ENCODE measurements at regions not wholly inside any gene's neighbourhood (a gene's known extent, or its start where the extent isn't known, plus 50 kb on each side); places are given as distances from the start of the nearest gene placed in this dataset.
"Not testable (repeated sequence)": the region's sequence is repeated elsewhere in the genome, so short reads cannot be mapped to it uniquely, and the experiment has no call there.

DNA sequence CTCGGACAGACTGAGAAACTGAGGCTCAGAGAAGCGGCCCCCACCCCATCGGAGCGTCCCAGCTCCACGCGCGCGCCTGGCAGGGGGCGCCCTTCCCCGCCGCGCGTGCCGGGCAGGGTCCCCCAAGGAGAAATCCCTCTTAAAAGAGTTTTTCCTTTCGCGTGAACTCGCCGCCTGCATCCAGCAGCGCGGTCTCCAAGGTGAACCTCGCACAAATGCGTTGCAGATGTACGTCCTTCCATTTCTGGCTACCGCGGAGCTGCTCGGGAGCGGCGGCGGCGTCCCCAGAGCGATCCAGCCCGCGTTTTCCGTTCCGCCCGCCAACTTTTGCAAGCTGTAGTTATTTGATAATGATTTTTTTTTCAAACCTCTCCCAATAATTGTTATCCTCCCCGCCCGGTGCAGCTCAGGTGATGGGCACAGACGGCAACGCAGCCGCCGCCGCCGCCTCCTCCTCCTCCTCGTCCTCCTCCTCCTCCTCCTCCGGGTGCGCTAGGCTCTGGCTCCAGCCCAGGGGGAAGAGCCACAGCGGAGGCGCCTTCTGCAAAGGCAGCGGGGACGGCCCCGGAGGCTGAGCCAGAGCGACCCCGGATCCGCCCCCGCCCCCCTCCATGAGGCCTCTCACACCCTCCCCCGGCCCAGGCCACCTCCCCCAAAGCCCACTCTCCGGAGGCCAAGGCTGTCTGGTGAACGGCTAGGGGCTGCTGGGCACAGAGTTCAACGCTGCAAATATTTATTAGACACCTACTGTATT is 74.0 kb upstream of the CUX1 start:
- DNase-seq (ENCODE audit: low spot score): peak; percentile 87

DNA sequence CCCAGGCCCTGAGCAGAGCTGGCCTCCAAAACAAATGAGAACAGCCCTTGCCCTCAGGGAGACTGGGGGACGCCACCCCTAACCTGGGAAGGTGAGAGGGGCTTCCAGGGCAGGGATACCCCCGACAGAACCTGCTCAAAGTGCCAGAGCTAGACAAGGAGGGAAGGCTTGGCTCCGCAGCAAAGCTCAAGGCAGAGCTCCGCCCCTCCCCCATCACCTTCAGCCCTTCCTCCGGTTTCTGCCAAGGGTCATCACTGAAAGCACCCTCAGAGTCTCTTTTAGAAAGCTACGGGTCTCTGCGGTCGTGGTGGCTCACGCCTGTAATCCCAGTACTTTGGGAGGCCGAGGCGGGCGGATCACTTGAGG is 73.4 kb upstream of the CUX1 start:
- peak; percentile 64 for DNase-seq (ENCODE audit: low spot score)

DNA sequence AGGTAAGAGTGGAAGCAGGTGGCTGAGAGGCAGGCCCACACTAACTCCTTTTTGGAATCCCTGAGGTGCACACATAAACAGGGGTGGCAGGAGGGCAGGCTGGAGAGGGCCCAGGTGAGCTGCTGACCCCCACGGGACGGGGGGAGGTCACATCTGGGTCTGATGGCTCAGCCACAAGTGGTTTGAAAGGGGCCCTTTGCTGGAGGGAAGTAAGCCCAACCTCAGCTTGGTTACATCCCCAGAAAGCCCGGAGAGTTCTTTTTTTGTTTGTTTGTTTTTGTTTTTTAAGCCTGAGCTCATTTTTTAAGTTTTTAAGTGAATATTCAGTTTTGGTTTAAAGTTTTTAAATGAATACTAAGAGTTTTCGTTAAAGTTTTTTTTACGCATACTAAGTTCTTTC is 72.8 kb upstream of the CUX1 start:
- DNase-seq (ENCODE audit: low spot score): peak; percentile 64

DNA sequence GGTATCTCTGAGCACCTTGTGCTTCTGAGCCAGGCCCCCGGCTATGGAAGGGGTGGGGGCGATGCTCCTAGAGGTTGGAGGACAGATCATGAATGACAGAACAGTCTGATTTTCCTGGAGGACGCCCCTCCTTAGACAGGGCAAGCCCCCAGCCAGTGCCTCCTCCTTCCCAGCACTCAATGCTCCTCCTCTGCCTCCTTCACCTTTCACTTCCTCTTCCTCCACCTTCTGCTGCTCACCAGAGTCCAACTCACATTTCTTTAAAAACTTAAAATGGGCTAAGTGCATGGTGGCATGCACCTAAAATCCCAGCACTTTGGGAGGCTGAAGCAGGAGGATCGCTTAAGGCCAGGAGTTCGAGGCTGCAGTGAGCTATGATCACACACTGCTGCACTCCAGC is 71.1 kb upstream of the CUX1 start:
- peak; percentile 63 for DNase-seq (ENCODE audit: low spot score)

DNA sequence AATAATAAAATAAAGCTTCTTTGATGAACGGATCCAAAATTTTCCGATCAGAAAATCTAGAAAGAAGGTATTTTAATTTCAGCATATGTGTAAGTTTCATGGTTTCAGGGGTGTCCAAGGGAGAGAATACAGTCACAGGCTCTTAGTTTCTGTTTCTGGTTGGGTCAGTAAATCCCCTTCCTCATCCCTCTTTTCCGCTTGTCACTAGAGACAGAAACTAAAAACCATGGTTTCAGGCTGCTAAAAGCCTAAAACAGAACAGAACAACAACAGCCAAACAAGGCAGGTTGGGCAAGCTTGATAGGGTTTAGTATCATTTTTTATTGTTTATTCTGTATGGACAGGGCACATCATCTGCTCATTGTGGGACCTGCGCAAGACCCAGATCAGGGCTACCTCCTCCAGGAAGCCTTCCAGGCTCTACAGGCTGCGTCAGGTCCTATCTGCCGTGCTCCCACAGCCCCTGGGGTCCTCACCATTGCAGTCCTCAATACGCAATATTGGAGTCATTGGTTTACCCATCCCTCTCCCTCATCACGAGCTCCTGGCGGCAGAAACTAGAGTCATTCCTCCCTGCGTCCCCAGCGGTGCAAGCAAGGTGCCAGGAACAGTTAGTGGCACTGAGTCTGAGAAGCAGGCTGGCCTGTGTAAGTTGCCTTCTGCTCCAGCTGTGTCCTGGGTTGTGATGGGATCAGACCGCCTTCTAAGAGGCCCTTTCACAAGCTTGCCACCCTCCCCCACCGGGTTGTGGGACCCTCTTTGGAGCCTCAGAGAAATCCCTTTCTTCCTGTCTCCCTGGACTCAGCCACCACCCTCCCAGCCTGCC is 70.2 kb upstream of the CUX1 start:
- no peak for DNase-seq (ENCODE audit: low spot score)

DNA sequence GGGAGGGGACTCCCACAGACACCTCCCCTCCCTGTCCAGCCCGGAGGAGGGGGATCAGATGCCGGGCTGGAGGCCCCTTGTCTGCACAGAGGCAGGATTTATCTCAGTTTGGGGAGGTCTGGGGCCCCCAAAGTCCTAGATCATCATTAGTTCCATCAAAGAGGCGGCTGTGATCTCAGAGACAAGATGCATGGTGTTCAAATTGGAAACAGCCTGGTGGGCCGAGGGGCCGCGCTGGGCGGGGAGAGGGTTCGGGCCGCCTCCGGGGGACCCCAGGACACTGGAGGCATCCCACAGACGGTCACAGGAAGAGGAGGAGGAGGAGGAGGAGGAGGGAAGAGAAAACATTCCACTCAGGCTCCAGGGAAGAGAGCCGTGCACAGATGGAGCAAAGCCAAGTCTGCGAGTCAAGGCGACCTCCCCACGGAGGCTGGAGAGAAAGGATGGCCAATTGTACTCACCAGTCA is 69.5 kb upstream of the CUX1 start:
- no peak for DNase-seq (ENCODE audit: low spot score)

DNA sequence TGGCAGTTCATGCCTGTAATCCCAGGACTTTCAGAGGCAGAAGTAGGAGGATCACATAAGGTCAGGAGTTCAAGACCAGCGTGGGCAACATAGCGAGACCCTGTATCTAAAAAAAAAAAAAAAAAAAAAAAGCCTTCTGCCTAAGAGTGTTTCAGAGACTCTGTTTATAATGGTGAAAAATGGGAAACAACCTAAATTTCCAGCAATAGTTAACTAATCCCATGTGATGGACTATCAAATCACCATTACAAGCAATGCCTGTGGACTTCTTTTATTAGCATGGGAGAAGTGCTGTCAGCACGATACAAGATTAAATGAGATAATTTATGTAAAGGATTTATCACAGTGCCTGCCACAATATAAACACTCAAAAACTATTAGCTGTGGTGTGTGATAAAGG is 67.5 kb upstream of the CUX1 start:
- no peak for DNase-seq (ENCODE audit: low spot score)

DNA sequence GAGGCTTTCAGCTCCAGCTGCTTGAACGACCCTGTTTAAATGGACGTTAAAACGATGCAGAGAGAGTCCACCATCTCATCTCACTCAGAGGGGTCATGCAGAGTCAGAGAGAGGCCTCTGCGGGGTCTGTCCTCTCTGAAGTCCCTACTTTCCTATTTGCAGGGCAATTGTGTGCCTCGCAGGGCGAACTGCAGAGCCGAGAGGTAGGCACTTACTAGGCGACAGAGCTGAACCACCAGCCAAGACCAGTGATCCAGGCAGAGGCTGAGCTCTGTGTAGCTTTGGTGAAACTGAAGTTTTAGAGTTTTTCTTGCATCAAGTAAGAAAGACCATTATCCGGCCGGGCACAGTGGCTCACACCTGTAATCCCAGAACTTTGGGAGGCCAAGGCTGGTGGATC is 64.1 kb upstream of the CUX1 start:
- DNase-seq (ENCODE audit: low spot score): no peak

DNA sequence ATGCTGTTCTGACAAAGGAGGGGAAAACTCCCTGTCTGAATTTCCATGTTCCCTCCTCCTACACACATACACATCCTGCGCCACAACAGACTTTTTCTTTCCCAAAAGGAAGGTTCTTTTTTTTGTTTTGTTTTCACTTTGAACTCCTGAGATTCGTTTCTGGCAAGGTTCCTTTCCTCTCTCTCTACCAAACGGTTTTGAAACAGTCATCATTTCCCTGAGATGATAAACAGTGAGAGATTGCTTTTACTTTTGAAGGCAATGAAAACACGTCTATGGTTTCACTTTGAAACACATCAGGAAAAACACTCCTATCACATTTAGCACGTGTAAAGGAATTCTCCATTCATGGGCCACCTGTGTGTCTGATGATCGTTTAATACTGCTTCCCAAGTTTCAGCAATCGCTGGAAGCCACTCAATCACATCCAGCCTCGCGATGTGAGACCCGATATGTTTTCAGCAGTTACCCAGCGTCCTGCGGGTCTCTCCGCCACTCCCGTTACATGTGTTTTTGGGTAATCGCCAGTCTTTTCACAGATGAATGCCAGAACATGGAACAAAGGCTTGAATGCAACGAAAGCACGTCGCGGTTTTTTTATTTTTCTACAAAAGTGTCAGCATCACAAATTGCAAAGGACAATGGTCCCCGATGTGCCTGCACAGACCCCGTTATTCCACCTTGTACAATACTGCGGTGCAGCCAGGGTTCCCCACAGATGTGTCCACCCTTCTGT is 62.8 kb upstream of the CUX1 start:
- DNase-seq (ENCODE audit: low spot score): no peak

DNA sequence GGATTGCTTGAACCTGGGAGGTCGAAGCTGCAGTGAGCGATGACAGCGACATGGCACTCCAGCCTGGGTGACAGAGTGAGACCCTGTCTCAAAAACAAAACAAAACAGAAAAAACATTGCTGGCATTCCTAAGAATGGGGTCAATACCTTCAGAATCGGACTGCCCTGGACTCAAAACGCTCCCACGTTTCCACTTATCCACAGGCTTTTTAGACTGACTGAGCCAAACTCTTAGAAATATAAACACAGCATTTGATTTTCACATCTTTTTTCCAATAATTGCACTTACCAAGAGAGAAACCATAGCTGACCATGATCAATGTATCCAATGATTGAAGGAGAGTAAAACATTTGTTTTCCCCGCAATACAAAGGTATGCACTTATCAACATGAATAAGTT is 59.5 kb upstream of the CUX1 start:
- DNase-seq (ENCODE audit: low spot score): no peak

DNA sequence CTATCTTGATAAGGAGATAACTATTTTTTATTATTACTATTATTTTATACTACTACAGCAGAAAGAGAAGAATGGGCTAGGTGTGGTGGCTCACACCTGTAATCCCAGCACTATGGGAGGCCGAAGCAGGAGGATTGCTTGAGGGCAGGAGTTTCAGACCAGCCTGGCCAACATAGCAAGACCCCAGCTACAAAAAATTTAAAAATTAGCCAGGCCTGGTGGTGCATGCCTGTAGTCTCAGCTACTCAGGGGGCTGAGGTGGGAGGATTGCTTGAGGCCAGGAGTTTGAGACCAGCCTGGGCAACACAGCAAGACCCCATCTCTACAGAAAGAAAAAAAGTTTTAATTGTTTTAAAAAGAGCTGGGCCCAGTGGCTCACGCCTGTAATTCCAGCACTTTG is 58.9 kb upstream of the CUX1 start:
- not testable (repeated sequence) for DNase-seq (ENCODE audit: low spot score)

DNA sequence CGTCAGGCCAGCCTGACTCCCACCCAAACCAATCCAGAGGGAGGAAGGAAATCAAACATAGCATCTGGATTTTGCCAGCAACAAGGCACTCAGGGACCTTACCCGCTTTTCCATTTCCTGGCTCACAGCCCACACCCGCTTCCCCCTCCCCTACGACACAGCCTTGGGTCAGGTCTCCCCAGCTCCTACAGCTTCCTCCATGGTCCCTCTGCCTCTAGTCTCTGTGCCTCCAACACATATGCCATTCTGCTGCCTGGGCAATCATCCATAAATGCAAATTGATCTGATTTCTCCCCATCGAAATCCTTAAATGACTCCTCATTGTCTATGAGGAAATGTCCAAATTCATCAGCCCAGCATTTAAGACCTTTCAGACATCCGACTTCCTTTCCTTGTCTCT is 53.2 kb upstream of the CUX1 start:
- no peak for DNase-seq (ENCODE audit: low spot score)

DNA sequence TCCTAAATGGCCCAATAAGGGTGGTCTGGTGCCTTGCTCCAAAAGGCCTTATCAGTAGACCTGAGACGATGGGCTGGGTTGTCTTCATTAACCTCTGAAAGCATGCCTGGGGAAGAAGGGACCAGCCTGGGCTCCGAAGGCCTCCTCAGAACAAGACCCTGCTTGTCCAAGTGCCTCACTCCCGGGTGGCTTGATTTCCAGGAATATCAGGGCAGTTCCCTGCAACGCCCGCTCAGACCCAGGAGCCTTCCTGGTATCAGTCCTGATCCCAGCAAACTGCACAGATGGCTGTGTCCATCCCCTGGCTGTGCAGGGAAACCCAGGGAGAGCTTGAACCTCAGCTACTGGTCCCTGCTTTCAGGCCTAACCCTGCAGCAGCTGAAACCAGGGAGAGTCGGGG is 49.9 kb upstream of the CUX1 start:
- no peak for DNase-seq (ENCODE audit: low spot score)

Data from NAMALWA (cell line).